ENCODE measurements at regions not wholly inside any gene's neighbourhood (a gene's known extent, or its start where the extent isn't known, plus 50 kb on each side); places are given as distances from the start of the nearest gene placed in this dataset.

DNA sequence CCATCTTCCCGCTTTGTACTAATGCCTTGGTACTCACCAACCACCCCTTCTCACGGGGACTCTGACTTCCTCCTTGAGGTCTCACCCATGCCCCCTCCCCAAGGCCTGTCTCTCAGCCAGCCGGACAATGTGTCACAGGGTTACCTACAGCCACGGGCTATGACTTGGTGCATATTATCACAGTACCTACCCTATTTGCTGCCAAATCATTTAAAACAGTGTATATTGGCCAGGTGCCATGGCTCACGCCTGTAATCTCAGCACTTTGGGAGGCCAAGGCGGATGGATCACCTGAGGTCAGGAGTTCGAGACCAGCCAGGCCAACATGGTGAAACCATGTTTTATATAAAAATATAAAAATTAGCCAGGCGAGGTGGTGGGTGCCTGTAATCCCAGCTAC, 93.4 kb upstream of the TBL1XR1 start:
- H3K4me3 ChIP-seq = no peak overlapping the region
- WGBS = 85% methylated on average over 8 of the region's 8 CpGs
- H3K27me3 ChIP-seq = no peaks in the 10 kb centered on the region
- peaks cover 7% of the 10 kb centered on the region for H3K4me1 ChIP-seq
- no peaks in the 10 kb centered on the region for H3K9me3 ChIP-seq
- no peak for DNase-seq (ENCODE audit: low spot score in 2 of 2)
- no peaks in the 10 kb centered on the region for H3K36me3 ChIP-seq
- no peak overlapping the region for H3K27ac ChIP-seq
- TF ChIP-seq EP300 (IDR thresholded peaks at IDR 0.05) (no peak), POLR2A (IDR thresholded peaks at IDR 0.05) (no peak), POLR2AphosphoS5 (IDR thresholded peaks at IDR 0.05) (no peak)
- TF ChIP-seq, protein P1, sequence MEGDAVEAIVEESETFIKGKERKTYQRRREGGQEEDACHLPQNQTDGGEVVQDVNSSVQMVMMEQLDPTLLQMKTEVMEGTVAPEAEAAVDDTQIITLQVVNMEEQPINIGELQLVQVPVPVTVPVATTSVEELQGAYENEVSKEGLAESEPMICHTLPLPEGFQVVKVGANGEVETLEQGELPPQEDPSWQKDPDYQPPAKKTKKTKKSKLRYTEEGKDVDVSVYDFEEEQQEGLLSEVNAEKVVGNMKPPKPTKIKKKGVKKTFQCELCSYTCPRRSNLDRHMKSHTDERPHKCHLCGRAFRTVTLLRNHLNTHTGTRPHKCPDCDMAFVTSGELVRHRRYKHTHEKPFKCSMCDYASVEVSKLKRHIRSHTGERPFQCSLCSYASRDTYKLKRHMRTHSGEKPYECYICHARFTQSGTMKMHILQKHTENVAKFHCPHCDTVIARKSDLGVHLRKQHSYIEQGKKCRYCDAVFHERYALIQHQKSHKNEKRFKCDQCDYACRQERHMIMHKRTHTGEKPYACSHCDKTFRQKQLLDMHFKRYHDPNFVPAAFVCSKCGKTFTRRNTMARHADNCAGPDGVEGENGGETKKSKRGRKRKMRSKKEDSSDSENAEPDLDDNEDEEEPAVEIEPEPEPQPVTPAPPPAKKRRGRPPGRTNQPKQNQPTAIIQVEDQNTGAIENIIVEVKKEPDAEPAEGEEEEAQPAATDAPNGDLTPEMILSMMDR (IDR thresholded peaks at IDR 0.05) = no peak

DNA sequence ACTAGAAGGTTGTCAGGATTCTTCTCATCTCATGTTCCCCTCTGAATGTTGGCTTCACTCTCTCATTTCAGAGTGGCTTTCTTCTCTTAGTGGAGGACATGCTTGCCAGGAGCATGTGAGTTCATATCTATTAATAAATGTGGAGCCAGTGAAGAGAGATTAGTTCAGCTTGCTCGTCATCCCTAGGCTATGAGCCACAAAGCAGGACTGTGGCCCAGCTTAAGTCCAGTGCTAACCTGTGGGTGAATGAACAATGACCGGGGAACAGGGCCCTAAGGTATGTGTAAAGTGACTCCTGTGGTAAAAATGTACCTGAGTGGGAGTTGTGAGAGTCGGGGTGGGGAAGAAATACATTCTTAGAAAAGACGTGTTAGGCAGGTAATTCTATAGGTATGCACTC, 96.9 kb upstream of the TBL1XR1 start:
- Histone ChIP-seq H3K27ac (no peak overlapping the region), H3K4me1 (peaks cover 7% of the 10 kb centered on the region), H3K27me3 (no peaks in the 10 kb centered on the region), H3K4me3 (no peak overlapping the region), H3K36me3 (no peaks in the 10 kb centered on the region), H3K9me3 (no peaks in the 10 kb centered on the region)
- TF ChIP-seq POLR2A (IDR thresholded peaks at IDR 0.05) (no peak), POLR2AphosphoS5 (IDR thresholded peaks at IDR 0.05) (no peak)
- TF ChIP-seq, protein P1 (IDR thresholded peaks at IDR 0.05) = no peak
- 65% methylated on average over 4 of the region's 4 CpGs for WGBS
- no peak for DNase-seq (ENCODE audit: low spot score in 2 of 2)

DNA sequence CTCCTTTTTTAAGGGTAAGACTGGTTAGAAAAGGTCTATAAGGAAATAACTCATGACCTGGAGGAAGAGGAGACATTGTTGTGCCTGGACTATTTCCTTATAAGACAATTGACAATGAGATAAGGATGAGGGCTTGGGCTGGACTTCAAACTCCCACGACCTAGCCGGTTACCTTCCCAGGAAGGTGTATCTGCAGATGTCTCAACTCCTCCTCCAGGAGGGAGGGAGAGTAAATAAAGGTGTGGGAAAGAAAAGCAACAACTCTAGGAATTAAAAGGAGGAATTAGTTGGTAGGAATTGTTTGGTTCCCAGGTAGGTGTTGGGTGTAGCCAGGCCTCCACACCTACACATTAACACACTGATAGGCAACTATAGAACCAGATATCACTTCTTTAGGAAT, 97.8 kb upstream of the TBL1XR1 start:
- TF ChIP-seq POLR2AphosphoS5 (IDR thresholded peaks at IDR 0.05) (no peak), POLR2A (IDR thresholded peaks at IDR 0.05) (no peak), EP300 (IDR thresholded peaks at IDR 0.05) (no peak)
- TF ChIP-seq, protein P1 (IDR thresholded peaks at IDR 0.05) = no peak
- Histone ChIP-seq H3K27me3 (no peaks in the 10 kb centered on the region), H3K4me3 (no peak overlapping the region), H3K9me3 (no peaks in the 10 kb centered on the region), H3K27ac (no peak overlapping the region), H3K36me3 (no peaks in the 10 kb centered on the region), H3K4me1 (peaks cover 7% of the 10 kb centered on the region)
- WGBS = 81% methylated on average over 2 of the region's 2 CpGs
- no peak for DNase-seq (ENCODE audit: low spot score in 2 of 2)

DNA sequence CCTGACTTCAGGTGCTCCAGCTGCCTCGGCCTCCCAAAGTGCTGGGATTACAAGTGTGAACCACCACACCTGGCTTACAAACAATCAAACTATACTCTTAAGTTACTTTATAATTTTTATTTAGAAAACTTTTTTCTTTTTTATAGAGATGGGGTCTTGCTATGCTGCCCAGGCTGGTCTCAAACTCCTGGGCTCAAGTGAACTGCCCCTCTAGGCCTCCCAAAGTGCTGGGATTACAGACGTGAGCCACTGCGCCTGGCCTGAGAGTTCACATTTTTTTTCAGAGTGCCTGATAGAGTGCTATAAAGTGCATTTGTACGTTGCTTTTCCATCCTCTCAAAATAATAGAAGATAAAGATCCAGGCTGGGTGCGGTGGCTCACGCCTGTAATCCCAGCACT, 102.0 kb upstream of the TBL1XR1 start:
- no peak overlapping the region for H3K27ac ChIP-seq
- H3K9me3 ChIP-seq = no peaks in the 10 kb centered on the region
- H3K4me3 ChIP-seq = no peak overlapping the region
- 97% methylated on average over 6 of the region's 6 CpGs for WGBS
- DNase-seq (ENCODE audit: low spot score in 2 of 2) = no peak
- peaks cover 3% of the 10 kb centered on the region for H3K4me1 ChIP-seq
- H3K36me3 ChIP-seq = no peaks in the 10 kb centered on the region
- no peaks in the 10 kb centered on the region for H3K27me3 ChIP-seq
- TF ChIP-seq EP300 (IDR thresholded peaks at IDR 0.05) = no peak
- no peak for TF ChIP-seq POLR2AphosphoS5 (IDR thresholded peaks at IDR 0.05)
- TF ChIP-seq, protein P1 (IDR thresholded peaks at IDR 0.05) = no peak
- no peak for TF ChIP-seq POLR2A (IDR thresholded peaks at IDR 0.05)

DNA sequence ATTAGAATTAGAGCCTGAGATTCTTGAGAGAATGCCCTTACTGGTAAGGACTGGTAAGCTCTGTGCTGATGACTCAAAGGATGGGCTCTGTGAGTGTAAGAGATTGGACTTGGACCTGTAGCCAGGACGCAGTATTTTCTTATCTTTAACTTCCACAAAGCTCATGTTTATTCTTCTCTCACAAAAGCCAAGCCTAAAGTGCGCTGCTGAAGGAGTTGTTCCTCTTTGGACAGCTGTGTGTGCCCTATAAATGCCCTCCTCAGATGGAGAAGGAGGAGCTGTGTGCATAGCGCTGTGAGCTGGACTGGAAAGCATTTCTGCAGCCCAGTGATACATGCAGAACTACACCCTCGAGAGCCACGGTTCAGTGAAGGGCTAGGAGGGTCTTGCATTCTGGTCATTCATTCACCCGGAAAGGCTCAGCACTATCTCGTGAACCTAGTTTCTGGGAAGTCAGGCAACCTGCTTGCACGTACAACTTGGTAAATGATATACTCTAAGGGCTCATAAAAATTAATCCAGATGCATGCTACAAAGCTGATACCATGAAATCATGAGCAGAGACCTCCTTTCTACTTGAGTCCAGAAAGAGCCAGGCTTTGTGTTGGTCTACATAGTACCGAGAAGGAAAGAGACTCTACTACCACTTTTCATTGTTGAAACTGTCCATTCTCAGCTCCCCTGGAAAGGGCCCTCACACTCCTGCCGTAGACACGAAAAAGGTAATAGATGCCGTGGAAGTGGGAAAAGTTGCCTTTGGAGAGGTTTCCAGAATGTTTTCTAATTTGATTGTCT, 103.0 kb upstream of the TBL1XR1 start:
- Histone ChIP-seq H3K4me1 (no peaks in the 10 kb centered on the region), H3K4me3 (no peak overlapping the region), H3K27me3 (no peaks in the 10 kb centered on the region), H3K27ac (no peak overlapping the region), H3K9me3 (no peaks in the 10 kb centered on the region), H3K36me3 (no peaks in the 10 kb centered on the region)
- TF ChIP-seq EP300 (IDR thresholded peaks at IDR 0.05) (no peak), POLR2A (IDR thresholded peaks at IDR 0.05) (no peak), POLR2AphosphoS5 (IDR thresholded peaks at IDR 0.05) (no peak)
- TF ChIP-seq, protein P1 (IDR thresholded peaks at IDR 0.05) = no peak
- WGBS = 83% methylated on average over 12 of the region's 12 CpGs
- DNase-seq (ENCODE audit: low spot score in 2 of 2) = no peak
